Esophagus mucosa (tissue), 1 donor: ENCODE measurements at regions not wholly inside any gene's neighbourhood (a gene's known extent, or its start where the extent isn't known, plus 50 kb on each side); places are given as distances from the start of the nearest gene placed in this dataset.

Experiments used
- ATAC-seq: fragments of 200-7000 bp; cut with Tn5 transposase; one replicate; pipeline ENCODE4 v1.9.1; 2020
- donor health status: DM: yes; HTN: yes; CAD: no.

DNA sequence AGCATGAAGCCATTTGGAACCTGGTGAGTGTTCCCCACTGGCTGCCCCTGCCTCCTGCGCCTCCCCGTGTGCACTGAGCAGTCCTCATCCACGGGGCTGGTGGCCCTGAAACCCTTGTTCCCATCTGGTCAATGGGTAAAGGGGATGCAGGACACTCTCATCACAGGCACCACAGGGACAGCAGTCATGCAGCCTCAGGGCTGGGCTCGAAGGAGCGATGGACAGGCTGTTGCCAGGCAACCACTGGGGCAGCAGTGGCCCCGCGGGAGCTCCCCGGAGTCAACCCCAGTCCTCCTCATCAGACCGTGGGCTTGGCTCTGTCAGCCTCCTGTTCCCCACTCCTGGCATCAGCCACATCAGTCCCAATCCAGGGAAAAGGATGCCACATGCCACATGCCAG is 509.5 kb downstream of the EIPR1 start:
- ATAC-seq: no peak

GRCh38 chr2:2867397-2867979 is 510.1 kb downstream of the EIPR1 start:
- no peak for ATAC-seq

DNA sequence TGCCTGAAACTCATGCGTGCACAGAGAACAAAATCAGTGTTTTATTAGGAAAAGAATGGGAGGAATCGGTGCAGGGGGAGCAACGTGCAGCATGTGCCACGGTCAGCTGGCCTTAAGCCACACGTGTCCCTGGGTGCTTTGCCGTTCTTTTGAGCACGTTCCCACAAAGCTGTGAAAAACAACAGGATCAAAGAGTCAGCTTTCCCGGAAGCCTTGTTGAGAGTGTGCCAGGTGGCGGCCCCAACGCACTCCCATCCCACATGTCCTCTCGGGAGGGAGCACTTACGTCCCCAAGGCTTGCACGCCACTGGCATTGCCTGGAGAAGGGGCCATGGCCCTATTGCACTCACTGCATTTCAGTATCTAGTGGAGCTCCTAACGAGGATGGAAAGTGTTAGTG is 511.2 kb downstream of the EIPR1 start:
- ATAC-seq: no peak

GRCh38 chr2:2862386-2862785 is 515.2 kb downstream of the EIPR1 start:
- no peak for ATAC-seq

DNA sequence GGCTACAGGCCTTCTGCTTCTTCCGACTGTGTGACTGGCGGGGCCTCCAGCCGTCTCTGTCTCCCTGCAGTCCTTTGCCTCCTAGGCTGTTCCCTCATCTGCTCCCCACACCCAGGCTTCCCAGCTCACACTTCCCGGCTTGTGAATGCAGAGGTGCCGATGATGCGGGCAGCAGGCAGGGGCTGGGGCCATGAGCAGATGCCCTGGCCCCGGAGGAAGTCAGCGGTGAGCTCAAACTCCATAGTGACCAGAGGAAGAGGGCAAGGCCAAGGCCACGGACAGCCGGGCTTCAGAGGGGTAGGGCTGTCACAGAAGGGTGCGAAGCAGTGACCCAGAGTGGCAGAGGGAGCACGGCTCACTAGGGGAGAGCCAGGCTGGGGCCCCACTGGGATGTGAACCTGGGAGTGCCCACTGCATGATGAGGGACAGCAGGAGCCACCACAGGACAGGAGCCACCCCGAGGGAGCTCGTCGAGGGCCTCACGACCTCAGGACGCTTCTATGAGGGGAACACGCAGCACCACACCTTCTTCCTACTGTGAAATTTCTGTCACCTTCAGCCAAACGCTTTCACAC is 515.9 kb downstream of the EIPR1 start:
- ATAC-seq: no peak

DNA sequence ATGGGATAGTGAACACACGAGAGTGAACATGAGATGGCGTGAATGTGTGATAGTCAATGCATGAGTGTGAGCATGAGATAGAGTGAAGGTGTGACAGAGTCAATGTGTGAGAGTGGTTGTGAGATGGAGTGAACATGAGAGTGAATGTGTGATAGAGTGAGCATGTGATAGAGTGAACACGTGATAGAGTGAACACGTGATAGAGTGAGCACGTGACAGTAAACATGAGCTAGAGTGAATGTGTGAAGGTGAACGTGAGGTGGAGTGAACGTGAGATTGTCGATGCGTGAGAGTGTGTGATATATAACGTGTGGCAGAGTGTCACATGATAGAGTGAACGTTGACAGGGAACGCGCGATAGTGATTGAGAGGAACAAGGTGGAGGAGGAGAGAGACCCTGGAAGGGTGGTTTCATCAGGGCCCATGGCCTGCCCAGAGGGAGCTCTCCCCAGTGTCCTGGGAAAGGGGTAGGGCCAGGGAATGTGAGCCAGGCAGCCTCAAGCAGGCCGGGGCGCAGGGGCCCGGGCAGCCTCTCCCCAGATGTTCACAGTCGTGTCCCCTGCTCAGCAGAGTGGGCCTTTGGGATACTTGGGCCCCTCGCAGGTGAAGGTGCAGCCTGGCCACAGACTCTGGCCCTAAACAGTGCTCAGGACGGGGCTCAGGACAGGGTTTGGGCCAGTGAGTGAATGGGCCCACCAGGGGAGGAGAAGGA is 516.9 kb downstream of the EIPR1 start:
- ATAC-seq: no peak

GRCh38 chr2:2859732-2860131 is 517.9 kb downstream of the EIPR1 start:
- no peak for ATAC-seq

GRCh38 chr2:2859164-2859563 is 518.5 kb downstream of the EIPR1 start:
- ATAC-seq: no peak

GRCh38 chr2:2856723-2857415 is 520.7 kb downstream of the EIPR1 start:
- ATAC-seq: no peak

- ATAC-seq: no peak
Measured at GRCh38 chr2:2855297-2855696, 522.3 kb downstream of the EIPR1 start.

DNA sequence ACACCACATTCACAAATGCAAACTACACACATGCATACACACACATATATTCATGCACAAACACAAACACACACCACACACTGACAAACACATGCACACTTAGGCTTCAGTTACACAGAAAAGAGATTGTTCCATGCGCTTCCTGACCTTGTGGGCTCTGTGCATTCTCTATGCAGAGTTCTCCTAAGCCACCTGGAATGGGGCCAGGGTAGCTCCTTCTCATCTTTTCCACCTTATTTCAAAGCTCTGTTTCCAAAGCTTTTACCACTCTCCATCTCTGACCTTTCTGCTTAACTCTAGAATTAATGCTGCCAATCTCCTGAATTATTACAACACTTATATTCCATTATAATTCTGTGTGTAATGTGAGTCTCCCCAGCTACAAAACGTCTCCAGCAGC is 522.3 kb upstream of the MYT1L start:
- no peak for ATAC-seq

GRCh38 chr2:2851806-2852777 is 521.0 kb upstream of the MYT1L start:
- ATAC-seq: no peak

GRCh38 chr2:2851316-2851715 is 520.2 kb upstream of the MYT1L start:
- no peak for ATAC-seq

- ATAC-seq: no peak
Measured at GRCh38 chr2:2850859-2851258, 519.8 kb upstream of the MYT1L start.

GRCh38 chr2:2850218-2850755 is 519.2 kb upstream of the MYT1L start:
- ATAC-seq: no peak

DNA sequence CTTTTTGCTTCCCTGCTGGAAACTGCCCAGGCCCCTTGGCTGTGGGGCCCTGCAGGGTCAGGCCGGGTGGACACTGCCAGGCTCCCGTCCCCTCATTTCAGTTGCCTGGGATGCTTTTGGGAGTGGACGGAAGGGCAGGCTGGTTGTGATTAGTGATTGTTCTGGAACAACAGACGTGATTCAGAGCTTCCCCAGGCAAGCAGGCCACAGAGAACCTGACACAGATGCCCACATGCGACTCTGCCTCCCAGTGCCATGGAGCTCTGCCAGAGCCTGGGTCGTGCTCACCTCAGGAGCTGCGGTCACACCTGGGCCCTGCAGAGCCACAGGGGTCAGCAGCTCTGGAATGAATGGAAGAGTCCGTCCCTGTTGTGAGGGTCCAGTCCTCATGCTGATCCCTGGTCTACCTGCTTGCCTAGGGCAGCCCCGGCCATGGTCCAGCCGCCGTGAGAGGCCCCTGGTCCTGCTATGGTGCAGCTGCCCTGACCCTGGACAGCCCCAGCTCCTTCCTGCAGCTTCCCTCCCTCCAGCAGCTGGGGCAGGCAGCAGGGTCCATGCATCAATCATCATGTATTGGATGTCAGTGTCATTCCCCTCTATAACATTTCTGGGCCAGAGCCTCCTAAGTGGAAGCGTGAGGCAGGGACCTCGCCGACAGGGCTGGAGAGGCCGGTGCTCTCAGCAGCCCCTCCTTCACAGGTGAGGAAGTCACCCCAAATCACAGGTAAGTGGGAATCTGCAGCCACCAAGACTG is 518.6 kb upstream of the MYT1L start:
- ATAC-seq: no peak

DNA sequence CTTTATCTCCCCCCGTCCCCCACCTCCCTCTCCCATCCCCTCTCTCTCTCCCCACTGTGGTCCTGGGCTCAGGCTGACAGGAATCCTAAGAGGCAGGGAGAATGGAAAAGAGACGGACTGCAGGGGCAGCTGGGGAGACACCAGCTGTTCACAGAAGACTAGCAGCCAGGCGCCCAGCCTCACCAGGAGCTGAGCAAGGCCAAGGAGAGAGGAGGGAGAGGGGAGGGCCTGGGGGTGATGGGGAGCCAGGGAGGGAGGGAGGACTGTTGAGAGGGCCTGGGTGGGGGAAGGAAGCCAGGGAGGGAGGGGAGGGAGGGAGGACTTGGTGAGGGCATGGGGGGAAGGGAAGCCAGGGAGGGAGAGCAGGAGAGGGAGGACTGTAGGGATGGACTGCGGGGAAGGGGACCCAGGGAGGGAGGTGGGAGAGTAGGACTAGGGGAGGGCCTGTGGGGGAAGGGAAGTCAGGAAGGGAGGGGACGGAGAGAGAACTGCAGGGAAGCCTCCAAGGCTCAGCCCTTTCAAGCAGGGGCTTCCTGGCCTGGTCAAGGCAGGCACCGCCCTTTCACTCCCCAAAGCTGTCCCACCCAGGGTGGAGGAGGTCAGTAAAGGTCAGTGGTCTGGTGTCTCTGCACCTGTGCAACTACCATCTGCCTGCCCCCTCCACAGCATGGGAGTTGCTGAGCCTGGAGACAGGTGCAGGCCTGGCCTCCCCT is 517.7 kb upstream of the MYT1L start:
- no peak for ATAC-seq

DNA sequence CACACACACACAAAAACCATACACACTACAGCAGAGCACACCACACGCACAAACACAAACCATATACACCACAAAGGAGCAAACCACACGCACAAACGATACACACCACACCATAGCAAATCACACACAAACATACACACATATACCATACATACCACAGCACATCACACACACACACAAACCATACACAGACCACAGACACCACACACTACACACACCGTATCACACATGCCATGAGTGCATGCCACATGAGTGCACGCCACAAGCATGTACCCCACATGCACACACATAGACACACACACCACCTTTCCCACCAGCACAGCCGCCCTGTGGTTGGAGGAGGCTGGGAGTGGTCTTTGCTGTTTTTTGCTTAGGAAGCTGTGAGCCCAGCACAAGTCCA is 517.1 kb upstream of the MYT1L start:
- ATAC-seq: no peak

- ATAC-seq: no peak
Measured at GRCh38 chr2:2847209-2847676, 516.2 kb upstream of the MYT1L start.

GRCh38 chr2:2846332-2847208 is 515.5 kb upstream of the MYT1L start:
- ATAC-seq: peak; percentile 79
